Stimulated activated naive B cell treated with anti-CD40 and anti-IgM and Interleukin-4, amounts not matched to agents 10 μg/mL and 1 μg/mL and 100 μg/mL, for 72 hours (primary cell): ENCODE measurements at regions not wholly inside any gene's neighbourhood (a gene's known extent, or its start where the extent isn't known, plus 50 kb on each side); places are given as distances from the start of the nearest gene placed in this dataset.
"Not testable (repeated sequence)": the region's sequence is repeated elsewhere in the genome, so short reads cannot be mapped to it uniquely, and the experiment has no call there.

Source experiments
- ATAC-seq, 2 donors: fragments of 150-1000 bp; cut with Tn5 transposase; replicated peaks; 2 replicates each; pipeline ENCODE4 v1.10.0; 2021; ENCODE audit warnings: moderate library complexity in 1 of 2
- DNase-seq: peaks from one replicate; pipeline ENCODE4 v3.0.0; 2021
- H3K27ac Mint-ChIP-seq: one replicate; pipeline ENCODE4 v1.8.0; 2022; ENCODE audit warnings: mild to moderate bottlenecking, mixed read lengths
- H3K27me3 Mint-ChIP-seq, 2 donors: one replicate each; pipeline ENCODE4 v1.8.0; 2022; ENCODE audit warnings: mixed read lengths in 2 of 2
- H3K36me3 Mint-ChIP-seq, 2 donors: one replicate each; pipeline ENCODE4 v1.8.0; 2022; ENCODE audit warnings: mixed read lengths in 2 of 2, mild to moderate bottlenecking in 1 of 2
- H3K4me1 Mint-ChIP-seq, 2 donors: one replicate each; pipeline ENCODE4 v1.8.0; 2022; ENCODE audit warnings: mixed read lengths in 2 of 2, mild to moderate bottlenecking in 1 of 2
- H3K4me3 Mint-ChIP-seq, 2 donors: one replicate each; pipeline ENCODE4 v1.8.0; 2022; ENCODE audit warnings: mild to moderate bottlenecking in 2 of 2, mixed read lengths in 2 of 2, moderate library complexity in 1 of 2
- H3K9me3 Mint-ChIP-seq, 2 donors: one replicate each; pipeline ENCODE4 v1.8.0; 2022; ENCODE audit warnings: mixed read lengths in 2 of 2, mild to moderate bottlenecking in 1 of 2

DNA sequence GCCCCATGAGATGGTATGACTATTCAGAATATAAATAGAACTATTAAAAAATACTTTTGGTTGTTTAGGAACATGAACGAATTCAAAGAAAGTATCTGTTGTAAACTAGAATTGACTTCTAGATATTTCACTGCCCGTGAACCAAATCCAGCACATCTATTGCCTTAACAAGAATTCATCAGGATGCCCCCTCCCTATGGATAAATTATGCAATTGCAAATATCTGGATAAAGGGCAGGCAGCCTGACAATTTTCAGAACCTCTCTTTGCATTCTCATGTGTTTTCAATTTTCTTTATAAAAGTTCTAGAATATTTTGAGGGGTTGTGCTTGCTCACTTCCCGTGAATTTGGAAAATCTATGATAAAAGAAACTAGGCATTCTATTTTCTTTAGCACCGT, 822.1 kb upstream of the SORCS1 start:
- Mint-ChIP-seq H3K36me3 (no peaks in the 10 kb centered on the region), H3K4me1 (no peaks in the 10 kb centered on the region), H3K4me3 (no peak overlapping the region), H3K9me3 (no peaks in the 10 kb centered on the region), H3K27me3 (no peaks in the 10 kb centered on the region), H3K27ac (no peak overlapping the region)
- ATAC-seq (no peak), DNase-seq (no peak)

GRCh38 chr10:107984581-107984980, 820.1 kb upstream of the SORCS1 start:
- H3K27me3 Mint-ChIP-seq, result no peaks in the 10 kb centered on the region
- DNase-seq, result no peak
- no peak overlapping the region for H3K4me3 Mint-ChIP-seq

GRCh38 chr10:107984149-107984548, 819.6 kb upstream of the SORCS1 start:
- ATAC-seq, result no peak
- Mint-ChIP-seq H3K36me3 (no peaks in the 10 kb centered on the region), H3K4me3 (no peak overlapping the region), H3K4me1 (no peaks in the 10 kb centered on the region), H3K9me3 (no peaks in the 10 kb centered on the region), H3K27me3 (no peaks in the 10 kb centered on the region), H3K27ac (no peak overlapping the region)
- DNase-seq, result no peak

More at GRCh38 chr10:107984581-107984980, 820.1 kb upstream of the SORCS1 start:
- no peaks in the 10 kb centered on the region for H3K36me3 Mint-ChIP-seq
- no peak for ATAC-seq
- no peaks in the 10 kb centered on the region for H3K9me3 Mint-ChIP-seq
- H3K27ac Mint-ChIP-seq, result no peak overlapping the region
- H3K4me1 Mint-ChIP-seq, result no peaks in the 10 kb centered on the region

DNA sequence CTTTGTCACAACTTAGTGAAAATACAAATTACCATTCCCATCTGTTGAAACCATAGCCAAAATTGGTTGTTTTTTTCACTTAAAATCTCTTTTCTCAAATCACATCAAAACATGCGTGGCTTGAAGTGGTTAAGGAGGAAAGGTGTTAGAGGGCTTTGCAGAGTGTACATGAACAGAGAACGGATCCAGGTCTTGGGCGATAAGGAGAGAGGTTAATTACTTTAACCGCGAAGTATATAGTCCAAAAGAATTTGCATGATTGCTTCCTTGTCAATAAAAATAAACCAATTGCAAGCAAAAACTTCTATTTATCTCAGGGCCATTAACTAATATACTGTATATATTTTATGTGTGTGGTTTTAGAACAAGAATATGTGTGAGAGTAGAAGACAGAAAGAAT, 813.9 kb upstream of the SORCS1 start:
- Mint-ChIP-seq H3K27ac (no peak overlapping the region), H3K9me3 (peaks cover 7 to 8% of the 10 kb centered on the region in 2 donors), H3K36me3 (no peaks in the 10 kb centered on the region), H3K4me1 (no peaks in the 10 kb centered on the region), H3K27me3 (no peaks in the 10 kb centered on the region), H3K4me3 (no peak overlapping the region)
- DNase-seq (no peak), ATAC-seq (no peak)

DNA sequence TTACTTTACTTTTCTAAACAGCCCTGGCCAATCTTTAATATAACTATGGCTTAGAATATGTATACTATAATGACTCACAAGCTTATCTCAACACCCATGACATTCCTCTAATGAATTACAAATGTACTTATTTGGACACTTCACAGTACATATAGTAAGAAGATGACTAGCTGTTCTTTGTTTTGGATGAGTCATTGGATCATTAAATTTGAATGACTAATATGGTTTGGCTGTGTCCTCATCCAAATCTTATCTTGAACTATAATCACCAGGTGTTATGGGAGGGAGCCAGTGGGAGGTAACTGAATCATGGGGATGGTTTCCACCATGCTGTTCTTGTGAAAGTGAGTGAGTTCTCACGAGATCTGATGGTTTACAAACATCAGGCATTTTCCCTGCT, 807.5 kb upstream of the SORCS1 start:
- H3K27me3 Mint-ChIP-seq, result no peaks in the 10 kb centered on the region
- H3K4me3 Mint-ChIP-seq, result no peak overlapping the region
- no peaks in the 10 kb centered on the region for H3K36me3 Mint-ChIP-seq
- ATAC-seq, result no peak
- DNase-seq, result no peak
- H3K9me3 Mint-ChIP-seq, result peaks cover 1 to 3% of the 10 kb centered on the region in 2 donors
- no peaks in the 10 kb centered on the region for H3K4me1 Mint-ChIP-seq
- H3K27ac Mint-ChIP-seq, result no peak overlapping the region

- DNase-seq, result no peak
- H3K27ac Mint-ChIP-seq, result no peak overlapping the region
Measured at GRCh38 chr10:107971411-107971810, 806.9 kb upstream of the SORCS1 start.

GRCh38 chr10:107970512-107970911, 806.0 kb upstream of the SORCS1 start:
- Mint-ChIP-seq H3K4me1 (no peaks in the 10 kb centered on the region), H3K27me3 (no peaks in the 10 kb centered on the region), H3K9me3 (no peaks in the 10 kb centered on the region), H3K4me3 (no peak overlapping the region), H3K36me3 (no peaks in the 10 kb centered on the region), H3K27ac (no peak overlapping the region)
- ATAC-seq (no peak), DNase-seq (no peak)

More at GRCh38 chr10:107971411-107971810, 806.9 kb upstream of the SORCS1 start:
- no peaks in the 10 kb centered on the region for H3K36me3 Mint-ChIP-seq
- no peak overlapping the region for H3K4me3 Mint-ChIP-seq
- ATAC-seq, result no peak
- H3K9me3 Mint-ChIP-seq, result peaks cover 0 to 3% of the 10 kb centered on the region in 2 donors
- H3K4me1 Mint-ChIP-seq, result no peaks in the 10 kb centered on the region
- H3K27me3 Mint-ChIP-seq, result no peaks in the 10 kb centered on the region

DNA sequence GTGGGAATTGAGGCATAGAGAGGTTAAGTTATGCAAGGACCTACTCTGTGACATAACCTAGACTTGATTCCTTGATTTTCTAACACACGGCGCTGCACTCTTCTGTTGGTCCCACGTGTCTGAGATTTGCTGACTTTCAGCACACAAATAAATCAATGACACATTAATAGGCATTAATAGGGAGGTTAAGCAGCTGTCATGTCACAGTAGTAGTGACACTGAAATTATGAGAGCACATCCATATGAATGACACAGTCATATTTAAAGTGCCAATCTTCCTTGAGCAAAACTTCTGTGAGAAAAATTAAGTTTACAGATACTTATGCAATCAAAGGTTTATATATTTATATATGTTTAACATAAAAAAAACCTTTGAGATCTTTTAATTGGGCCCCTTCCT, 805.4 kb upstream of the SORCS1 start:
- no peaks in the 10 kb centered on the region for H3K4me1 Mint-ChIP-seq
- no peaks in the 10 kb centered on the region for H3K27me3 Mint-ChIP-seq
- no peak overlapping the region for H3K27ac Mint-ChIP-seq
- H3K9me3 Mint-ChIP-seq, result no peaks in the 10 kb centered on the region
- H3K36me3 Mint-ChIP-seq, result no peaks in the 10 kb centered on the region
- ATAC-seq, result no peak
- H3K4me3 Mint-ChIP-seq, result no peak overlapping the region
- no peak for DNase-seq

- no peaks in the 10 kb centered on the region for H3K36me3 Mint-ChIP-seq
- no peak overlapping the region for H3K4me3 Mint-ChIP-seq
- H3K27me3 Mint-ChIP-seq, result no peaks in the 10 kb centered on the region
- H3K4me1 Mint-ChIP-seq, result no peaks in the 10 kb centered on the region
- no peak for ATAC-seq
- no peaks in the 10 kb centered on the region for H3K9me3 Mint-ChIP-seq
- H3K27ac Mint-ChIP-seq, result no peak overlapping the region
- DNase-seq, result no peak
Measured at GRCh38 chr10:107966826-107967225, 802.3 kb upstream of the SORCS1 start.

- Mint-ChIP-seq H3K36me3 (no peaks in the 10 kb centered on the region), H3K4me1 (no peaks in the 10 kb centered on the region), H3K4me3 (no peak overlapping the region), H3K9me3 (peaks cover 0 to 9% of the 10 kb centered on the region in 2 donors), H3K27ac (no peak overlapping the region), H3K27me3 (no peaks in the 10 kb centered on the region)
- ATAC-seq (no peak), DNase-seq (no peak)
Measured at GRCh38 chr10:107952649-107953556, 788.4 kb upstream of the SORCS1 start.

DNA sequence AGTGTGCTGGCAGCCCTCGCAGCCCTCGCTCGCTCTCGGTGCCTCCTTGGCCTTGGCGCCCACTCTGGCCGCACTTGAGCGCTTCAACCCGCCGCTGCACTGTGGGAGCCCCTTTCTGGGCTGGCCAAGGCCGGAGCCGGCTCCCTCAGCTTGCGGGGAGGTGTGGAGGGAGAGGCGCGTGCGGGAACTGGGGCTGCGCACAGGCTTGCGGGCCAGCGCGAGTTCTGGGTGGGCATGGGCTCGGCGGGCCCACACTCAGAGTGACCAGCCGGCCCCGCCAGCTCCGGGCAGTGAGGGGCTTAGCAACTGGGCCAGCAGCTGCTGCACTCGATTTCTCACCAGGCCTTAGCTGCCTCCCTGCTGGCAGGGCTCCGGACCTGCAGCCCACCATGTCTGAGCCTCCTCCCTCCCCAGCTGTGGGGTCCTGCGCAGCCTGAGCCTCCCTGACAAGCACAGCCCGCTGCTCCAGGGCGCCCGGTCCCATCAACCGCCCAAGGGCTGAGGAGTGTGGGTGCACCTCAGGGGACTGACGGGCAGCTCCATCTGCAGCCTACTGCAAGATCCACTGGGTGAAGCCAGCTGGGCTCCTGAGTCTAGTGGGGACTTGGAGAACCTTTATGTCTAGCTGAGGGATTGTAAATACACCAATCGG, 786.0 kb upstream of the SORCS1 start:
- not testable (repeated sequence) for H3K27ac Mint-ChIP-seq, H3K4me3 Mint-ChIP-seq, H3K36me3 Mint-ChIP-seq, ATAC-seq, H3K4me1 Mint-ChIP-seq, H3K27me3 Mint-ChIP-seq, DNase-seq
- peaks cover 0 to 11% of the 10 kb centered on the region in 2 donors for H3K9me3 Mint-ChIP-seq

- Mint-ChIP-seq H3K4me1 (no peaks in the 10 kb centered on the region), H3K36me3 (no peaks in the 10 kb centered on the region), H3K9me3 (peaks cover 0 to 1% of the 10 kb centered on the region in 2 donors), H3K27ac (no peak overlapping the region), H3K27me3 (no peaks in the 10 kb centered on the region), H3K4me3 (no peak overlapping the region)
- DNase-seq (no peak), ATAC-seq (no peak)
Measured at GRCh38 chr10:107942826-107943225, 778.3 kb upstream of the SORCS1 start.

- H3K36me3 Mint-ChIP-seq, result no peaks in the 10 kb centered on the region
- ATAC-seq (no peak), DNase-seq (no peak)
- H3K27ac Mint-ChIP-seq, result no peak overlapping the region
- no peaks in the 10 kb centered on the region for H3K4me1 Mint-ChIP-seq
- peaks cover 0 to 1% of the 10 kb centered on the region in 2 donors for H3K9me3 Mint-ChIP-seq
- H3K4me3 Mint-ChIP-seq, result no peak overlapping the region
- no peaks in the 10 kb centered on the region for H3K27me3 Mint-ChIP-seq
Measured at GRCh38 chr10:107933076-107933475, 768.6 kb upstream of the SORCS1 start.

DNA sequence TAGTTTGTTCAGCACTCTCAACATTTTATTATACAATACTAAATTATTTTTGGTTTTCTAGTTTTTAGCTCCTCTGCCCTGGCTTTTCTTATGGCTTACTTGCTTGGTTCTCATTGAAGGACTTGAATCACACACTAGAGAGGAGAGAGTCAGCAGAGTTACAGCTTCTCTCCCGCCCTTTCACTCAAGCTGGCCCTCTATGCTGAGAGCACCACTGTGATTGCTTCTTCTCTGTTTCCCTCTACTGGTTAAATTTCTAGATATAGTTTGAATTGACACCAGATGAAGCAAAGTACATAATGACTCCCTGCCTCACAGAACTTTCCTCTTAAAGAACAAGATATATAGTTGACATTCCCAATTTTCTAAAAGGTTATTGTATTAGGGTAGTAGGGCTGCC, 767.3 kb upstream of the SORCS1 start:
- H3K27ac Mint-ChIP-seq, result no peak overlapping the region
- H3K27me3 Mint-ChIP-seq, result no peaks in the 10 kb centered on the region
- no peak overlapping the region for H3K4me3 Mint-ChIP-seq
- DNase-seq (no peak), ATAC-seq (no peak)
- no peaks in the 10 kb centered on the region for H3K4me1 Mint-ChIP-seq
- H3K36me3 Mint-ChIP-seq, result no peaks in the 10 kb centered on the region
- peaks cover 0 to 3% of the 10 kb centered on the region in 2 donors for H3K9me3 Mint-ChIP-seq

DNA sequence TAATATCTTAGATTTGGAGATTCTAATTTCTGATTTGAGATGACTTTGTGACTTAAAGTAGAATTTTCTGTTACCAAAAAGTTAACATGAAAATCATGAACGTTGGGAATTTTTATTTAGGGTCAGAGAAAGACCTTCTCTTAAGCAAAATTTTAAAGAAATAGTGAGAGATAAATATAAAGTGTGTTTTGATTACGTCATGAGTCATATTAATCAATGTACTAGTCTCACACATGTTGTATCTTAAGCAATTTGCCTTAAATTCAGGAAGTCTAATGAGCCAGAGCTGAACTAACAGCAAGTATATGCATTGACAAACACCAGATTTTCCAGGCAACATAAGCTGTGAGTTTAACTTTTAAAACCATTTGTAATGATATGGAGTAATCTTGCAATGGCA, 765.5 kb upstream of the SORCS1 start:
- no peaks in the 10 kb centered on the region for H3K4me1 Mint-ChIP-seq
- H3K27ac Mint-ChIP-seq, result no peak overlapping the region
- no peak for DNase-seq
- ATAC-seq, result no peak
- H3K9me3 Mint-ChIP-seq, result peaks cover 0 to 3% of the 10 kb centered on the region in 2 donors
- no peaks in the 10 kb centered on the region for H3K36me3 Mint-ChIP-seq
- no peaks in the 10 kb centered on the region for H3K27me3 Mint-ChIP-seq
- H3K4me3 Mint-ChIP-seq, result no peak overlapping the region
